Stimulated activated CD4-positive, alpha-beta T cell treated with anti-CD3 and anti-CD28 coated beads, Interleukin-4, amount 100 ng/mL, for 48 hours (primary cell): ENCODE measurements at regions not wholly inside any gene's neighbourhood (a gene's known extent, or its start where the extent isn't known, plus 50 kb on each side); places are given as distances from the start of the nearest gene placed in this dataset.
"Not testable (repeated sequence)": the region's sequence is repeated elsewhere in the genome, so short reads cannot be mapped to it uniquely, and the experiment has no call there.

Experiments
- DNase-seq, 2 donors: peaks; one replicate each; pipeline ENCODE4 v3.0.0-alpha.2; 2020; ENCODE audit warnings: low read depth in 2 of 2

- DNase-seq: no peak
These were observed 122.3 kb upstream of the PMEPA1 start for GRCh38 chr20:57831993-57832585.

DNA sequence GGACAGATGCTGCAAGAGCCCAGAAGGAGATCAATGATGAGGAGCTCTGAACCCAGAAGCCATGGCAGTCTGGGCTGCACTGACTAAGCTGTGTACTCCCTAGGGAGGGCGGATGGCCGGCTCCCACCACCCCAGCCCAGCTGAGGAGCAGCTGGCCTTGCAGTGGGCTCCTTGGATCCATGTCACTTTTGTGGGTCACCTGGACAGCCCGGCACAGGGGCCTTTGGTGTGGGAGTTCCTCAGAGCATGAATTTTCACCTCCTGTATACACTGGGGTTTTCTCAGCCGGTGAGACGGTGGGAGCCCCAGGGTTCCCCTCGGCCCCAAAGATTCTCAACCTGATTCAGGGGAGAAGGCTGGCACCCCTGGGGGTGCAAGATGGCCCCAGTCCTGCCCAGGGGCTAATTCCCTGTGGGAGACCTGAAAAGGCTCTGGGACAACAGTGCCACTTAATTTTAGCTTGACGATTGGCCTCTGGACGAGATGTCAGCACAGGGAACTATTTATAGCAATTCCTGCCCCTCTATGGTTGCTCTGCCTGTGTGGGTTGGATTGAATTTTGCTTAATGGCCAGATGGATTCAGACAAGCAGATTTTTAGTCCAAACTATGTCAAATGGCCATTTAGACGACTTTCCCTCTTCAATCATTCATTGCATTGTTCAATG is 121.6 kb upstream of the PMEPA1 start:
- no peak for DNase-seq

DNA sequence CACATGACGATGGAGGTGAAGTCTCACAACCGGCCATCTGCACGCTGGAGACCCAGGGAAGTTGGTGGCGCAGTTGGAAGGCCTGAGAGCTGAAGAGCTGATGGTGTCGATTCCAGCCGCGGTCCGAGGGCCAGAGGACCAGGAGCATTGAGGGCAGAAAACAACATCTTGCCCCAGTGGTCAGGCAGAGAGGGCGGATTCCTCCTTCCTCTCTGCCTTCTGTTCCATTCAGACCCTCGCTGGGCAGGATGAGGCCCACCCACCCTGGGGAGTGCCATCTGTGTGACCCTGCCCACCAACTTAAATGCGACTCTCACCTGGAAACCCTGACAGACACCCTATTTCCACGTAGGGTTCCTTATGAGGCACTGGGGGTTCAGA is 120.7 kb upstream of the PMEPA1 start:
- DNase-seq: no peak

- no peak for DNase-seq
These were observed 120.1 kb upstream of the PMEPA1 start for GRCh38 chr20:57829805-57830514.

- DNase-seq: no peak
These were observed 119.5 kb upstream of the PMEPA1 start for GRCh38 chr20:57829336-57829735.

GRCh38 chr20:57828696-57829095 is 118.9 kb upstream of the PMEPA1 start:
- no peak for DNase-seq

- no peak for DNase-seq
These were observed 117.0 kb upstream of the PMEPA1 start for GRCh38 chr20:57826666-57827287.

- DNase-seq: no peak
These were observed 115.1 kb upstream of the PMEPA1 start for GRCh38 chr20:57824909-57825308.

DNA sequence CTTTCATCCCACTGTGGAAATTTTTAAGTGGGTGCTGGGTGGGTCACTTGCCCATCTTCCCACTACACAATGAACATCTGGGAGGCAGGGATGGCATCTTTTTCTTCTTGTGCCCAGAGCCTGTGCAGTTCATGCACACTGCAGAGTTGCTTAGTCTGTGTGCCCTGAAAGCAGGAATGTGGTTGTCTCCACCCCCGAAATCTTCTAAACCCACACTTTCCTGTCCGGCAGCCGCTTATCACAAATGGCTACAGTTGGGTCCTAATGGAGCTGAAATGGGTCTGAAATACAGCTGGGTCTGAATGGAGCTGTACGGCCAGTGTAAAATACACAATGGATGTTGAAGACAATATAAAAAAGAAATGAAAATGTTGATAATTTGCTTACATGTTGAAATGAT is 112.1 kb upstream of the PMEPA1 start:
- no peak for DNase-seq

- DNase-seq: no peak
These were observed 110.0 kb upstream of the PMEPA1 start for GRCh38 chr20:57819691-57820380.

- no peak for DNase-seq
These were observed 109.5 kb upstream of the PMEPA1 start for GRCh38 chr20:57819291-57819690.

DNA sequence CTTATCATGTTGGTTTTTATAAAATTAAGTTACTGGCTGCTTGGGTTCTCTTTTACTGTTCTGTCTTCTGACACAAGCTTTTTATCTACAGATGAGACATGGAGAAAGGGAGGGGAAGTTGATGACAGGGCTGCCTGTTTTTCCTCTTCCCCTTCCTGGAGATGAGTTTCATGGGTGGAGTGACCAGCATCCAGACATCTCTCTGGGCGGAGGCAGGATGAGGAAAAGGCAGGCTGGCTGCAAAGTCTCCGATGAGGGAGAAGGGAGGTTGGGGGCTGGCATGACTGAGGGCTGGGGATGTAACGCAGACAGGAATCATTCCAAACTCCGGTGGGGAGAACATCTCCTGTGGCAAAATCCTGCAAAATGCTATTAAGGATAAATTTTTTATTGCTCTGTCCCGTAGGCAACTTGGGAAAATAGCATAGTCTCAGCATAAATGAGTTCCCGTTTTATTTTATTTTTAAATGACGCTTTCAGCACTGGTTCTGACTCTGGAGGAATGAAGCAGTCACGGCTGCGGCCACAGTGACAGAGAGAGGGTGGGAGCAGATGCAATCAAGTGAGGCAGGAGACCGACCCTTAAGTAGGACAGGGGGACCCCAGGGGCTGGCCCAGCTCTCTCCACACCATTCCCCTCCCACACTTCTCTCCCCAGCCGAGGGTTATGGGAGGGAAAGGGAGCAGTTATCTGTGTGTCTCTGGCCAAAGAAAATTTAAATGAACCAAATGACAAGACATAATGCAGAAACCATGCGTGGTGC is 108.8 kb upstream of the PMEPA1 start:
- DNase-seq: no peak

GRCh38 chr20:57815405-57815804 is 105.6 kb upstream of the PMEPA1 start:
- DNase-seq: no peak

- DNase-seq: no peak
These were observed 104.7 kb upstream of the PMEPA1 start for GRCh38 chr20:57814529-57814928.

GRCh38 chr20:57813509-57814269 is 103.9 kb upstream of the PMEPA1 start:
- DNase-seq: no peak

DNA sequence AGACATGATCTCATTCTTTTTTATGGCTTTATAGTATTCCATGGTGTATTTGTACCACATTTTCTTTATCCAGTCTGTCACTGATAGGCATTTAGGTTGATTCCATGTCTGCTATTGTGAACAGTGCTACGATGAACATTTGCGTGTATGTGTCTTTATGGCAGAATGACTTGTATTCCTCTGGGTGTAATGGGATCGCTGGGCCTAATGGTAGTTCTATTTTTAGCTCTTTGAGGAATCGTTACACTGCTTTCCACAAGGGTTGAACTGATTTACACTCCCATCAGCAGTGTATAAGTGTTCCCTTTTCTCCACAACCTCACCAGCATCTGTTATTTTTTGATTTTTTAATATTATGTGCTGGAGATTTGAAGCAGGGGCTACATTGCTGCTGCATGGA is 102.8 kb upstream of the PMEPA1 start:
- not testable (repeated sequence) for DNase-seq

DNA sequence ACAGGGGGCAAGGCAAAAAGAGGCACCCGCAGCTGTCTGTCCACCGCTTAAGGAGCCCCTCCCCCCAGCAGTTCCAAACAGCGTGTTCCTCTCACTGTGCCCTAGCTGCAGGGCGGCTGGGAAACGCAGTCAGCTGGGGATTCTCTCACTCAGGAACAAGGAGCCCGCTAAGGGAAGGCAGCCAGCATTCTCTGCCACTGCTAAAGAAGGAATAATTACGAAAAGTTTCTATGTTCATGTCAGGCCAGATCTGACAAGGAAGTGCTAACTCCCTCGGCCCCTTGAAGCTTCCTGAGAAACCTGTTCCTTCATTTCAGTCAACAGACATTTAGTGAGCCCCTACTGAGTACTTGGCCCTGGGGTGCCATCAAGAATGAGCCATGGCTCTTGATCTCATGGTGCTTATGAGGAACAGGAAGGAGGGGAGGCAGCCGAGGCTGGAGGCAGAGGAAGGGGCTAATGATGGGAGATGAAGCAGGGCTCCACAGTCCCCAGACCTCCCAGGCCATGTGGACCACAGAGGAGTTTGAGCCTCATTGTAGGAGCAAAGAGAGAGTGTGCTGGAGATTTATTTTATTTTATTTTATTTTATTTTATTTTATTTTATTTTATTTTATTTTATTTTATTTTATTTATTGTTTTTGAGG is 101.7 kb upstream of the PMEPA1 start:
- DNase-seq: no peak

- no peak for DNase-seq
These were observed 100.9 kb upstream of the PMEPA1 start for GRCh38 chr20:57810511-57811373.

DNA sequence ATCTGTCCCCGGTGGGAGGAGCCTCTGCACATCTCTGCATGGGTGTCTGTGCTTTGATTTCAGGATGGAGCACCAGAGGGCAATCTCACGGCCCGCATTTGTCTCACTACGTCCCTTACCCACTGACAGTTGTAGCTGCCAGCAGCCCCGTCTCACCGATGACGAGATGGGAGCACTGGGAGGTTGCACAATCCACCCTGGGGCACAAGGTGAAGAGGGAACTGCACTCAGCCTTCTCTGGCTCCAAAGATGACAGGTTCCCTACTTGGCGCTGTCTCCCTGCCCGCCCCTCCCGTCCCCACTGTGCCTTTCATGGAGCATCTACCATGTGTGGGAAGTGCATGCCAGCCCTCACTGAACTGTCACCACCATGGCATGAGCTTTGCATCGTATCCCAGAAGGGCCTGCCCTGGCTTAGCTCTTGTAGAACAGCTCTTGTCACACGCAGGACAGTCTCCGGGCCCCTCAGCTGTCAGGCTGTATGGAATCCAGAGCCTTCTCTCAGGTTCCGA is 99.9 kb upstream of the PMEPA1 start:
- no peak for DNase-seq
